Brain microvascular endothelial cell (primary cell): ENCODE measurements at regions not wholly inside any gene's neighbourhood (a gene's known extent, or its start where the extent isn't known, plus 50 kb on each side); places are given as distances from the start of the nearest gene placed in this dataset.

Source experiments
- DNase-seq: peaks from one replicate; pipeline ENCODE4 v3.0.0-alpha.2; 2020
- H3K27ac ChIP-seq: fragments of 250-450 bp; sonication (Bioruptor Pico); 2 replicates; pipeline ENCODE4 v1.5.1; 2020; ENCODE audit warnings: mild to moderate bottlenecking, moderate library complexity
- H3K27me3 ChIP-seq: fragments of 250-450 bp; sonication (Bioruptor Pico); replicated peaks from 2 replicates; pipeline ENCODE4 v1.5.1; 2020; ENCODE audit warnings: mild to moderate bottlenecking
- H3K36me3 ChIP-seq: fragments of 250-450 bp; sonication (Bioruptor Pico); replicated peaks from 2 replicates; pipeline ENCODE4 v1.5.1; 2020; ENCODE audit warnings: mild to moderate bottlenecking
- H3K4me3 ChIP-seq: 2 replicates; pipeline ENCODE4 v1.5.1; 2011; ENCODE audit warnings: low read depth, mild to moderate bottlenecking, control low read depth, low read length, moderate library complexity
- in situ Hi-C: cut with HindIII; loops from 2 replicates; pipeline ENCODE4 v1.10.0; 2017; ENCODE audit warnings: low sequenced_read_pairs, low pct_ligation_motif_present
- TF ChIP-seq, protein P1 (sequence below): IDR thresholded peaks from 2 replicates; pipeline ENCODE4 v1.5.1; 2011; ENCODE audit warnings: low read depth, mild to moderate bottlenecking, moderate library complexity, low read length, control low read depth, inconsistent platforms; ENCODE audit errors: missing control alignments

DNA sequence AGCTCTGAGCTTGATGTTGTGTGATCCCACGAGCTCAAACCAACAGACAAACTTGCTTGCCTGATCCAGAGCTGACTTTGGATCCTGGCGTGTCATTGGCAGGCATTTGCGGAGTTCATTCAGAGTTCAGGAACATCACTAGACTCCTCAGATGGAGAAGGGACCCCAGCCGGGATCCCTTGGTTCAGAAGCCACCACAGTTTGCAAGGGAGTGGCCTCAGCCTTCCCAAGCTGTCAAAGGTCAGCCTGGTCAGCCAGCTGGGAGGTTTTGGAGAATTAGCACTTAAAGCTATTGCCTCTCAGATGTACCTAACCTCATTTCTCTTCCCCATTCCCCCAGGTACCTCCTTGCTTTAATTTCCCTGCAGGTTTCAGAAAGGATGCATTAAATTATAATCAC is 208.8 kb upstream of the SOX21 start:
- no peak for DNase-seq
- in situ Hi-C loops: no loop called here
- TF ChIP-seq, protein P1, sequence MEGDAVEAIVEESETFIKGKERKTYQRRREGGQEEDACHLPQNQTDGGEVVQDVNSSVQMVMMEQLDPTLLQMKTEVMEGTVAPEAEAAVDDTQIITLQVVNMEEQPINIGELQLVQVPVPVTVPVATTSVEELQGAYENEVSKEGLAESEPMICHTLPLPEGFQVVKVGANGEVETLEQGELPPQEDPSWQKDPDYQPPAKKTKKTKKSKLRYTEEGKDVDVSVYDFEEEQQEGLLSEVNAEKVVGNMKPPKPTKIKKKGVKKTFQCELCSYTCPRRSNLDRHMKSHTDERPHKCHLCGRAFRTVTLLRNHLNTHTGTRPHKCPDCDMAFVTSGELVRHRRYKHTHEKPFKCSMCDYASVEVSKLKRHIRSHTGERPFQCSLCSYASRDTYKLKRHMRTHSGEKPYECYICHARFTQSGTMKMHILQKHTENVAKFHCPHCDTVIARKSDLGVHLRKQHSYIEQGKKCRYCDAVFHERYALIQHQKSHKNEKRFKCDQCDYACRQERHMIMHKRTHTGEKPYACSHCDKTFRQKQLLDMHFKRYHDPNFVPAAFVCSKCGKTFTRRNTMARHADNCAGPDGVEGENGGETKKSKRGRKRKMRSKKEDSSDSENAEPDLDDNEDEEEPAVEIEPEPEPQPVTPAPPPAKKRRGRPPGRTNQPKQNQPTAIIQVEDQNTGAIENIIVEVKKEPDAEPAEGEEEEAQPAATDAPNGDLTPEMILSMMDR: no peak
- no peak overlapping the region for H3K27ac ChIP-seq
- H3K36me3 ChIP-seq: no peaks in the 10 kb centered on the region
- no peak overlapping the region for H3K4me3 ChIP-seq
- no peaks in the 10 kb centered on the region for H3K27me3 ChIP-seq

DNA sequence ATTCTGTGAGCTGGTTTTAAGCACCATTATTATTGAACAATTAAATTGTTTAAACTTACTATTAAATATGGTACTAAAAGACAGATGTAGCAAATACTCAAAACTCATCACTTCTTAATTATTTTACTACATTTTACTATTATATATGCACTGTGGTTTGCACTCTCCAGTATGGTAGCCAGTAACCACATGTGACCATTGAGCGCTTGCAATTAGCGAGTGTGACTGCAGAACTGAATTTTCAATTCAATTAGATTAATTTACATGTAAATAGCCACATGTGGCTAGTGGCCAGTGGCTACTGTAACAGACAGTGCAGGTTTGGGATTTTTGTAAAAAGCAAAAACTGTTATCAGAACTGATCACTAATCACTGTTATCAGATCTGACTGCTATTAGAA is 208.2 kb upstream of the SOX21 start:
- H3K36me3 ChIP-seq: no peaks in the 10 kb centered on the region
- DNase-seq: no peak
- in situ Hi-C loops: no loop called here
- TF ChIP-seq, protein P1: no peak
- H3K4me3 ChIP-seq: no peak overlapping the region
- H3K27me3 ChIP-seq: no peaks in the 10 kb centered on the region
- no peak overlapping the region for H3K27ac ChIP-seq

DNA sequence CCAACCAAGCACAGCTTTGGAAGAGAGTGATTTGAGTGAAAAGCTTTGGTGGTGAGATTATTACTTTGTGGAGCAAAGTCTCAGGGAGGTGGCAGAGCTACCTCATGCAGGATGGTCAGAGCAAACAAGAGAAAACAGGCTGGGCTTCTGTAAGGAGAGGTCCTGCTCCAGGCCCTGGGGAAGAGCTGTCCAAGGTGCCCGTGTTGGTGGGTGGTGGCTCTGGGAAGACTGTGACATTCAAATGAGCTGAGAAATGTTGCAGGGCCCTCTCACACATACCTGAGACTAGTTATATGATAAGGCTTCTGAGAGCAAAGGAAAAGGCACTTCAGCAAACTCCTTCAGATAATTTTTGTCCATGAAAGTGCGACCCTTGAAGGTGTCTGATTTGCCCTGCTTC is 205.5 kb upstream of the SOX21 start:
- in situ Hi-C loops: no loop called here

DNA sequence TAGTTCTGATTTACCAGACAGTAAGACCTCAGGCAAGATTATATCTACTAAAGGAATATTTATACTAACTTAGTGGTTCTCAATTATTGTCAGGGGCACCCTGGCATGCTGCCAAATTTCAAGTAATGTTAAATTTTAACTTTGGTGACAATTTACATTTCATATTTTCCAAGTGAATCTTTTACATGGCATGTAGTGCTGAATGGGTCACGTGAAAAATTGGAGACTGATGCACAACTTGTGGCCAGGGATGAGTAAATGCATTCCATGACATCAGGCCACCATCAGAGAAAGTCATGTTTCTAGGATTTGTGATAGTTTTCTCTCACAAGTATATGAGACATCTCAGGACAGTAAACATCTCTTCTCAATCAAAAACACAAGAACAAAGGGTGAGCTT is 202.6 kb upstream of the SOX21 start:
- TF ChIP-seq, protein P1: no peak
- H3K27ac ChIP-seq: no peak overlapping the region
- H3K36me3 ChIP-seq: no peaks in the 10 kb centered on the region
- no peak overlapping the region for H3K4me3 ChIP-seq
- peaks cover 1% of the 10 kb centered on the region for H3K27me3 ChIP-seq
- DNase-seq: peak; percentile 7
- in situ Hi-C loops: no loop called here

More for the DNA sequence above, 205.5 kb upstream of the SOX21 start:
- Histone ChIP-seq H3K36me3 (no peaks in the 10 kb centered on the region), H3K27ac (no peak overlapping the region), H3K4me3 (no peak overlapping the region), H3K27me3 (no peaks in the 10 kb centered on the region)
- TF ChIP-seq, protein P1: no peak
- DNase-seq: peak; percentile 3

DNA sequence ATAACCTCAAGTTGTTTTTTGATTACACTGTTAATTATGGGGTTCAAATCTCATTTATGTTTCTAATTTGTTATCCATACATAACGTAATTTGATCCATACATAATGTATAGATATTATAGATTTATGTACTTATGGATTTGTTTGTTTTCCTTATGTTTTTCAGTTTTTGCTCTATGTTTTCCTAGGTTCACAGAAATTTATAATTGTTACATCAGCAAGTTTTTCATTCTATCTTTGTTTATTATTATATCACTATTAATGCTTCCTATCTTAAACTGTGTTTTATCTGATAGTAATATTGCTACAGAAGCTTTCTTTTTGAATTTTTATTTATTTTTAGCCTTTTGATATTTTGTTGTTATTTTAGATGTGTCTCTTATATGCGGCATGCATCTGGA is 194.3 kb upstream of the SOX21 start:
- TF ChIP-seq, protein P1: no peak
- in situ Hi-C loops: no loop called here

DNA sequence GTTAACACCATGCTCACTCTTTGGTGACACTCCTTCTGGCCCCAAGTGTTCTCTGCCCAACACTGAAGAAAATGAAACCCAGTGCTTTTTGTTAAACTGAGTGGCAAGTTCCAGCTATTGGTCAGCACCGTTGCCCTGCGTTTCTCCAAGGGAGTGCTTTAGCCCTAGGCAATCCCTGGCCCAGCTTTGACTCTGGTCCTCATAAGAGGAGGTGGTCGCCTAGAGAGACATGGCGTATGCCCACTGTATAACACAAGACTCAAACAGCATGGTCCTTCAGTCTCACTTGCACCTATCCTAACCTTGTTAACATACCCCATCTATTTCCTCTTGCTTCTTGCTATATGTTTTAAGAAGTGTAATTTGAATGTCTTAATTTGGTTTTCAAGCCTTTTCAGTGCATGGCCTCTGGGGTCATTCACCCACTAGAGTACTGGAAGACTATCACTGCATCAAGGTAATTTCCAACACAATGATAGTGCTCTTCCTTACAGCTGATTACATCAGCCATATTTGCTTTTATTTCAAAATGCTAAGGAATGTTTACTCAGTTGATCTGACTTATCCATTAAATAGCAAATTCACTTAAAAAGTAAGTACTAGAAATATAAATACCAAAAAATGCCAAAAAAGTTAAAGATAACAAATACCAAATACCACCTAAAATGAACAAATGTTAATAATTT is 190.5 kb upstream of the SOX21 start:
- no peaks in the 10 kb centered on the region for H3K36me3 ChIP-seq
- in situ Hi-C loops: no loop called here
- H3K27ac ChIP-seq: no peak overlapping the region
- DNase-seq: no peak
- peaks cover 2% of the 10 kb centered on the region for H3K27me3 ChIP-seq
- no peak overlapping the region for H3K4me3 ChIP-seq
- TF ChIP-seq, protein P1: no peak

More for the DNA sequence above, 194.3 kb upstream of the SOX21 start:
- Histone ChIP-seq H3K36me3 (no peaks in the 10 kb centered on the region), H3K27ac (no peak overlapping the region), H3K4me3 (no peak overlapping the region), H3K27me3 (peaks cover 3% of the 10 kb centered on the region)
- DNase-seq: no peak
